OCI-LY1 (cell line): ENCODE measurements at regions not wholly inside any gene's neighbourhood (a gene's known extent, or its start where the extent isn't known, plus 50 kb on each side); places are given as distances from the start of the nearest gene placed in this dataset.

Experiments used
- EZH2 ChIP-seq: fragments of 200-600 bp; sonication (generic), shearing (Covaris generic); IDR thresholded peaks from 2 replicates; pipeline ENCODE4 v1.8.0; 2017; ENCODE audit warnings: borderline replicate concordance, mixed run types, mild to moderate bottlenecking, antibody characterized with exemption, low read length, moderate library complexity, mixed read lengths
- TF ChIP-seq, protein P1 (sequence below): fragments of 200-600 bp; sonication (generic), shearing (Covaris generic); IDR thresholded peaks from 2 replicates; pipeline ENCODE4 v1.5.1; 2017; ENCODE audit warnings: mild to moderate bottlenecking, antibody characterized with exemption, low read length, moderate library complexity, mixed read lengths

DNA sequence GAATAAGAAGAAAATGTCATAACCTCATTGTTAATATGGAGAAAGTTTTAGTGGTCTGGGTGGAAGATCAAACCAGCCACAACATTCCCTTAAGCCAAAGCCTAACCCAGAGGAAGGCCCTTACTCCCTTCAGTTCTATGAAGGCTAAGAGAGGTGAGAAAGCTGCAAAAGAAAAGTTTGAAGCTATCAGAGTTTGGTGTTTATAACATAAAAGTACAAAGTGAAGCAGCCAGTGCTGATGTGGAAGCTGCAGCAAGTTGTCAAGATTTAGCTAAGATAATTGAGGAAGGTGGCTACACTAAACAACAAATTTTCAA is 67.6 kb upstream of the BCL9 start:
- TF ChIP-seq, protein P1, sequence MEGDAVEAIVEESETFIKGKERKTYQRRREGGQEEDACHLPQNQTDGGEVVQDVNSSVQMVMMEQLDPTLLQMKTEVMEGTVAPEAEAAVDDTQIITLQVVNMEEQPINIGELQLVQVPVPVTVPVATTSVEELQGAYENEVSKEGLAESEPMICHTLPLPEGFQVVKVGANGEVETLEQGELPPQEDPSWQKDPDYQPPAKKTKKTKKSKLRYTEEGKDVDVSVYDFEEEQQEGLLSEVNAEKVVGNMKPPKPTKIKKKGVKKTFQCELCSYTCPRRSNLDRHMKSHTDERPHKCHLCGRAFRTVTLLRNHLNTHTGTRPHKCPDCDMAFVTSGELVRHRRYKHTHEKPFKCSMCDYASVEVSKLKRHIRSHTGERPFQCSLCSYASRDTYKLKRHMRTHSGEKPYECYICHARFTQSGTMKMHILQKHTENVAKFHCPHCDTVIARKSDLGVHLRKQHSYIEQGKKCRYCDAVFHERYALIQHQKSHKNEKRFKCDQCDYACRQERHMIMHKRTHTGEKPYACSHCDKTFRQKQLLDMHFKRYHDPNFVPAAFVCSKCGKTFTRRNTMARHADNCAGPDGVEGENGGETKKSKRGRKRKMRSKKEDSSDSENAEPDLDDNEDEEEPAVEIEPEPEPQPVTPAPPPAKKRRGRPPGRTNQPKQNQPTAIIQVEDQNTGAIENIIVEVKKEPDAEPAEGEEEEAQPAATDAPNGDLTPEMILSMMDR = no peak
- no peak for TF ChIP-seq EZH2
